Caki2 (cell line): ENCODE measurements at regions not wholly inside any gene's neighbourhood (a gene's known extent, or its start where the extent isn't known, plus 50 kb on each side); places are given as distances from the start of the nearest gene placed in this dataset.
"Not testable (repeated sequence)": the region's sequence is repeated elsewhere in the genome, so short reads cannot be mapped to it uniquely, and the experiment has no call there.

Experiments
- DNase-seq: peaks from one replicate; pipeline ENCODE4 v3.0.0-alpha.2; 2015; ENCODE audit warnings: low read depth
- in situ Hi-C: cut with HindIII; loops from 2 replicates; pipeline ENCODE4 v1.10.0; 2016; ENCODE audit warnings: low sequenced_read_pairs, low pct_unique_long_range_greater_than_20kb, mixed read lengths

- in situ Hi-C loops, DNase-seq: not testable (repeated sequence)
These were observed 616.4 kb downstream of the CENPC start for GRCh38 chr4:66928881-66929280.

- in situ Hi-C loops = no loop called here
- no peak for DNase-seq
These were observed 617.4 kb downstream of the CENPC start for GRCh38 chr4:66927937-66928336.

- no peak for DNase-seq
- in situ Hi-C loops = no loop called here
These were observed 618.6 kb downstream of the CENPC start for GRCh38 chr4:66926687-66927086.

DNA sequence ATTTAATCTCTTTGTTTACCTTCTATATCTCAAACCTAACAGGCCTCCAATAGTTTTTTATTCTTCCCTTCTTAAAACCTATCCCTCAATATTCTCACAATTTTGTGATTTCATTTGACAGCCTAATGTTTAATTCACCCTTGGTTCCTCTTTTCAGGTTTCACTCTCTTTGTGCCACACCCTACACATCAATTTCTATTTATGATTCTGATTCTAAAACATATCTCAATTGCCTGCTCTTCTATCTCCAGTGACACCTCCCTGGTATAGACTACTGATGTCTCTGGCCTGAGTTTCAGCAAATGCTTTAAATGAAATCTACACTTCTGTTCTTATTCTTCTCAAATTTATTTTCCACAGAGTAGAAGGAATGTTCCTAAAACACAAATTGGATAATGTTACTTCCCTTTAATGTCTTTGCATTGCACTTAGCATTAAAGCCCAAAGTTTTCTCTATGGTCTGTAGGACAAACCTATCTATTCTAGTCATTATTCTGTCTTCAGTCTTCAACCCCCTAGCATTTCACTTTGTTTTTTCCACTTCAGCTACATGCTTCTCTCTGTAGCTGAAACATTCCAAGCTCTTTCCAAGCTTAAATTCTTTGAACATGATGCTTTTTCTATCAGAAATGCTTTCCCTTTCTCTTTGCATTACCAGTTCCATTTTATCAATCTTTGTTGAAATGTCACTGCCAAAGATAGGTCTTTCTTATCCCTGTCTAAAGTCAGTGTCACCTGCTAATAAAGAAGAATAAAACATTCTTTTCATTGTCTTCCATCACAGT lies 622.0 kb downstream of the CENPC start:
- in situ Hi-C loops = no loop called here
- DNase-seq = no peak

GRCh38 chr4:66921433-66921832 lies 623.9 kb downstream of the CENPC start:
- DNase-seq = no peak
- in situ Hi-C loops = no loop called here

GRCh38 chr4:66920514-66920913 lies 624.8 kb downstream of the CENPC start:
- in situ Hi-C loops = no loop called here
- DNase-seq = no peak

DNA sequence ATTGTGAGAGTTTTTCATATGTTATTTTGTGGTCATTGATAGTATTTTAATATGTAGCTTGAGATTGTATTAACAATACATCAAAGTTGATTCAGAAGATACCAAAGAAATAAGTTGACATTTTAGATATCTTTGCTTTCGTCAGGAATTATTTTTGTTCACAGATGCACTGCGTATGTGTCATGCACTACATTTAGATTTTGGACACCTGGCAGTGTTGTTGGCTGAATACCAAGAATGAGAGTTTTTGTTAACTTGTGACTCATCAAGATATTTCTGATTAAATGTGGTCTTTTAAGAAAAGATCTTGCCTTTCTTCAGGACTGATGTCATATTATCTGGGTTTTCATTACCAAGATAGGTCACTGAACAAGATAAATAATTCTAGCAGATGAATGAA lies 633.4 kb downstream of the CENPC start:
- DNase-seq = no peak
- in situ Hi-C loops = no loop called here

DNA sequence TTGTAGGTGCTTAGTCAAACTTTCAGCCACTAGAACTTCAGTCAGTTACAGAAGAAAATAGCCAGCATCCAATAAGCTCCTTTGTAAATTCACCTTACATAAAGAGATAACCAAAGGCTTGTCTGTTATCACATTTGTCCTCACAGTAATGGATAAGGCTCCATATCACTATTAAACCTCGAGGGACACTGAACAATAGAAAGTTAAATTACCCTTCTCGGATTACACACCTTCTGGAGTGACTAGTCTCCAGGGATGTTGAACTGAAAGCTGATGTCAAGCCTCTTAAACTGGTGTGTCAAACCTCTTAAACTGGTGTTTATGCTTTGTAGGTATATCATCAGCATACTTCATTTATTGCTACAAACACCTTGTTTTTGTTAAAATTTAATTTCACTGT lies 639.0 kb downstream of the CENPC start:
- in situ Hi-C loops = no loop called here
- DNase-seq = no peak

DNA sequence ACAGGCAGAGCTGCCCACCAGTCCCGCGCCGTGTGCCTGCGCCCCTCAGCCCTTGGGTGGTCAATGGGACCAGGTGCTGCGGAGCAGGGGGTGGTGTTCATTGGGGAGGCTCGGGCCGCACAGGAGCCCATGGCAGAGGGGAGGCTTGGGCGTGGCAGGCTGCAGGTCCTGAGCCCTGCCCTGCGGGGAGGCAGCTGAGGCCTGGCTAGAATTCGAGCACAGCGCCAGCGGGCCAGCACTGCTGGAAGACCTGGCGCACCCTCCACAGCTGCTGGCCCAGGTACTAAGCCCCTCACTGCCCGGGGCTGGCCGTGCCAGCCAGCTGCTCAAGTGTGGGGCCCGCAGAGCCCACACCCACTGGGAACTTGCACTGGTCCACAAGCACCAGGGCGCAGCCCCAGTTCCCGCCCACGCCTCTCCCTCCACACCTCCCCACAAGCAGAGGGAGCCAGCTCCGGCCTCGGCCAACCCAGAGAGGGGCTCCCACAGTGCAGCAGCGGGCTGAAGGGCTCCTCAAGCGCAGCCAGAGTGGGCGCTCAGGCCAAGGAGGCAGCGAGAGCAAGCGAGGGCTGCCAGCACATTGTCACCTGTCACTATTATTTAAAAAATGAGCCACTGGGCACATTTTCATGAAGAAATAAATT lies 645.8 kb downstream of the CENPC start:
- no peak for DNase-seq
- in situ Hi-C loops = no loop called here

- DNase-seq = no peak
- in situ Hi-C loops = no loop called here
These were observed 651.5 kb downstream of the CENPC start for GRCh38 chr4:66893807-66894206.

DNA sequence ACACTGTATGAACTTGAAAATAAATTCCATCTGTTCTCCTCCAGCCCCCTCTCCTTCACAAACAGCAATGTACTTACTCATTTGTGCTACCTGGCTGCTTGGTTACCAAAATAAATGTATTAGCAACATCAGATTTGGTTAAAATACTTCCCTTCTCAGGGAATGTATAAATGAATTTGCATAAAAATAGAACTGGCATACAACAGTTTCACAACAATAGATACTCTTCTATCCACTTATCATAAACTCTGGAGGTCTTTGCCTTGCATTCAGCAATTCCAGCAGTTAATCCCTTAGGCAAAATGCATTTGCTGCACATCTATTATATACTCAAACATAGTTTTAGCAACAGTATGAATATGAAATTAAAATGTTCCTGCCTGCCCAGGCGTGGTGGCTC lies 658.2 kb downstream of the CENPC start:
- DNase-seq = no peak
- in situ Hi-C loops = no loop called here

DNA sequence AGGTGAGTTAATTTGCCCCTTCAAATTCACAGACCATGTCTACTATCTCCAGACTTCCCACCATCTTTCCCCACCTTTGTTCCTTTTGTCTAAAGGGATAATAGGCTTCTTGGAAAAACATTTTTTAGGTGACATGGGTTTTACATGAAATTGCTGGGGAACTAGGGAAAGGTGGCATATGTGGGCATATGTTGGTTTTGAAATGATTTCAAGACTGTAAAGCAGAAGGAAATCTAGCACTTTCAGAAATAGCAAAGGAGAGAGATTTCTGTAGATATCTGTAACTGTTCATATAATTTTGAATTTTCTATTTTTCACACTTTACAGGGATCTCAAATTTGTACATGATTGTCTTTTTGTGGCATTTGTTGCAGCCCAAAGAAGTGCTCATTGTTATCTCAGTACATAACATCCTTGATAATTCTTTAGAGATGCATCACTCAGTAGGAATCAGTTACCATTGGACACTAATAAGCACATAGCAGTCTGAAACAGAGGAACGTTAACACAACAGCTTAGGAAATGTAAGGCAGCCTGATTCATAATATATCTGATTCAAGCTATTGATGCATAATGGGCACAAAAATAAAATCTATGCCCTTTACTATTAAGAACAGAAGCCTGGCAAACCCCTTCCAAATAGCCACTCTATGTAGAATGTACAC lies 659.7 kb downstream of the CENPC start:
- in situ Hi-C loops = no loop called here

GRCh38 chr4:66876946-66877345 lies 668.4 kb downstream of the CENPC start:
- in situ Hi-C loops = no loop called here
- DNase-seq = no peak

More for the DNA sequence above, 659.7 kb downstream of the CENPC start:
- no peak for DNase-seq

GRCh38 chr4:66872661-66873060 lies 672.6 kb downstream of the CENPC start:
- in situ Hi-C loops = no loop called here
- no peak for DNase-seq

DNA sequence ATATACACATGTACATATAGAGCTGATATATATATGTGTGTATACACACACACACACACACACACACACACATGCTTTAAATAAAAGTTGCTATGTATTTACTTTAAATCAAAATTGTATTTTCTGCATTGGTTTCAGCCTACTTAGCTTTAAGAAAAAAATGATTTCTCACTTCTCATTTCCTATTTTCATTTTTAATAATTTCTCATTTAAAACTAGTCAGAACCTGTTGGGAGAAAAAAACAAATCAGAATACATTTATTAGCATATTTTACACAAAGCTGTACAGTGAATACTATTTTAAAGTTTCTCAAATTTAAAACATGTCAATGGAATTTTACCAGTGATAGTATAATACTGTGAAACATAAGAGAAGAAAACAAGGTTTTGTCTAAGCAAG lies 681.8 kb downstream of the CENPC start:
- in situ Hi-C loops = no loop called here
- DNase-seq = no peak

DNA sequence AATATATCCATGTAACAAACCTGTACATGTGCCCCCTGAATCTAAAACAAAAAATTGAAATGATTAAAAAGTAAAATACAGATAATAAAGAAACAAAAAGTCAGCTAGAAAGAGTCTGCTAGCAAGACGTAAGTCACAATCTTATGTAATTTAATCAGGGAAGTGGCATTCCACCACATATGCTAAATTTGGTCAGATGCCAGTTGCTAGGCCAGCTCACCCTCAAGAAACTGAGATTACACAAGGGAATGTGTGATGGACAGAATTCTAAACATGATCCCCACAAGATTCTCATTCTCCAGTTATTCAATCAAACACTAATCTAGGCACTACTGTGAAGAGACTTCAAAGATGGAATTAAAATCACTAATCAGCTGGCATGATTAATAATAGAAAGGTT lies 689.3 kb downstream of the CENPC start:
- in situ Hi-C loops = no loop called here
- DNase-seq = no peak

- no peak for DNase-seq
- in situ Hi-C loops = no loop called here
These were observed 691.5 kb downstream of the CENPC start for GRCh38 chr4:66853845-66854244.

DNA sequence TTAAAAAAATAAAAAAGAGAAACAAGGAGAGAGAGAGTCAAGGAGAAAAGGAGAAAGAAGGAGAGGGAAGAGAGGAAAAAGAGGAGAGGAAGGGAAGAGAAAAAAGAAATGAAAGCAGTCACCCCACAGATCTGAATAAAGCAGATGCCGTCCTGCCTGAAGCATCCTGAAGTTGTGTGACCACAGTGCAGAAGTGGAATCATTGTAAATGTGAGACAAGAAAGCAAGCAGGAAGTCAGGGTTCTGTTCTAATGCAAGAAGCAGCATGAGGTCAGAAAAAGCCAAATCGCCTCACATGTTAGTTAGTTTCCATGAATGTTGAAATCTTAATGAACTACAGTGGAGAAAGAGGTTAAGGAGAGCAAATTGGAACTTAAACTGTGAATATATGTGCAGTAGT lies 692.5 kb downstream of the CENPC start:
- in situ Hi-C loops = no loop called here
- DNase-seq = no peak

GRCh38 chr4:66849596-66849995 lies 695.7 kb downstream of the CENPC start:
- no peak for DNase-seq
- in situ Hi-C loops = no loop called here

GRCh38 chr4:66842724-66843088 lies 702.6 kb downstream of the CENPC start:
- no peak for DNase-seq
- in situ Hi-C loops = no loop called here
